Stimulated activated CD8-positive, alpha-beta memory T cell treated with anti-CD3 and anti-CD28 coated beads, Interleukin-12 subunit alpha, Interleukin-12 subunit beta, amount 100 ng/mL, for 24 hours (primary cell): ENCODE measurements at regions not wholly inside any gene's neighbourhood (a gene's known extent, or its start where the extent isn't known, plus 50 kb on each side); places are given as distances from the start of the nearest gene placed in this dataset.
"Not testable (repeated sequence)": the region's sequence is repeated elsewhere in the genome, so short reads cannot be mapped to it uniquely, and the experiment has no call there.

ENCODE experiments used
- DNase-seq: peaks from one replicate; pipeline ENCODE4 v3.0.0-alpha.2; 2020; ENCODE audit errors: extremely low read depth

- DNase-seq = not testable (repeated sequence)
These were observed 188.7 kb upstream of the NDUFV2 start for GRCh38 chr18:8913606-8914403.

GRCh38 chr18:8914404-8915264 is 187.9 kb upstream of the NDUFV2 start:
- DNase-seq = not testable (repeated sequence)

GRCh38 chr18:8920856-8921787 is 181.4 kb upstream of the NDUFV2 start:
- not testable (repeated sequence) for DNase-seq

GRCh38 chr18:8926464-8926863 is 176.0 kb upstream of the NDUFV2 start:
- no peak for DNase-seq

- no peak for DNase-seq
These were observed 174.5 kb upstream of the NDUFV2 start for GRCh38 chr18:8928044-8928443.

GRCh38 chr18:8928847-8929780 is 173.4 kb upstream of the NDUFV2 start:
- no peak for DNase-seq

GRCh38 chr18:8930990-8931616 is 171.4 kb upstream of the NDUFV2 start:
- no peak for DNase-seq

- no peak for DNase-seq
These were observed 169.6 kb upstream of the NDUFV2 start for GRCh38 chr18:8932866-8933265.

GRCh38 chr18:8933714-8934284 is 168.7 kb upstream of the NDUFV2 start:
- DNase-seq = no peak

- DNase-seq = not testable (repeated sequence)
These were observed 167.2 kb upstream of the NDUFV2 start for GRCh38 chr18:8935346-8935745.

- DNase-seq = no peak
These were observed 165.9 kb upstream of the NDUFV2 start for GRCh38 chr18:8936619-8937018.

- no peak for DNase-seq
These were observed 165.1 kb upstream of the NDUFV2 start for GRCh38 chr18:8937160-8938094.

GRCh38 chr18:8938817-8939216 is 163.7 kb upstream of the NDUFV2 start:
- DNase-seq = no peak

- DNase-seq = no peak
These were observed 160.2 kb upstream of the NDUFV2 start for GRCh38 chr18:8942021-8942908.

GRCh38 chr18:8942909-8943545 is 159.5 kb upstream of the NDUFV2 start:
- no peak for DNase-seq

- DNase-seq = no peak
These were observed 158.3 kb upstream of the NDUFV2 start for GRCh38 chr18:8943900-8944870.
